Fibroblast of the conjunctiva (primary cell): ENCODE measurements at regions not wholly inside any gene's neighbourhood (a gene's known extent, or its start where the extent isn't known, plus 50 kb on each side); places are given as distances from the start of the nearest gene placed in this dataset.

ENCODE experiments used
- DNase-seq: peaks from one replicate; pipeline ENCODE4 v3.0.0-alpha.2; 2010; ENCODE audit warnings: low read depth

DNA sequence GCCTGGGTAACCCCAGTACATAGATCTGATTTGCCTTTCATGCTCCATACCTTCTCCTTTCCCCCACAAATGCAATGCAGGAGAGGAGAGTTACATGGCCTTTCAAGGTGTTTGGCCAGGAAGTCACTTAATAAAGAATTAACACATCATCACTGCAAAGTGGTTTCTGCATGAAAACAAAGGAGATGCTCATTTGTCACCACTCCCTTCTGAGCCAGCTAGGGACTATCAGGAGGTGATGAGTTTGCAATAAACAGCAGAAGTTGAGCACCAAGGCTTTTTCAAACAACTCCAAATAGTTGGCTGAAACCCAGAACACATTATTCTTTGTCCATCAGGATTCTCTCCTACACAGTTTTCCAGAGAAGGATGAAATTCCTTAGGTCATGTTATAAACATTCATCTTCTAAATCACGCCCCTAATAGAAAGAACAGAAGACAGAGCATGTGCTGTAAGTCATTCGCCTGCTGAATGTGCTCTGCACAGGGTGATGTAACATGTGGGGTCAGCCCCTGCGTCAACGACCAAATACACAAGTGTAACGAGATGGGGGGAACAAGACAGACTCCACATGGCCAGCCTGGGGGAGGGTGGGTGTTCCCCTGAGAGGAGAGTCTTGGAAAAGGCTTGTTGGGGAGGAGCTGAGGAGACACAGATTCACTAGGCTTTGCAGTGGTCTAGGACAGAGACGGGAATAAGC lies 87.3 kb upstream of the RMDN2 start:
- DNase-seq = no peak

DNA sequence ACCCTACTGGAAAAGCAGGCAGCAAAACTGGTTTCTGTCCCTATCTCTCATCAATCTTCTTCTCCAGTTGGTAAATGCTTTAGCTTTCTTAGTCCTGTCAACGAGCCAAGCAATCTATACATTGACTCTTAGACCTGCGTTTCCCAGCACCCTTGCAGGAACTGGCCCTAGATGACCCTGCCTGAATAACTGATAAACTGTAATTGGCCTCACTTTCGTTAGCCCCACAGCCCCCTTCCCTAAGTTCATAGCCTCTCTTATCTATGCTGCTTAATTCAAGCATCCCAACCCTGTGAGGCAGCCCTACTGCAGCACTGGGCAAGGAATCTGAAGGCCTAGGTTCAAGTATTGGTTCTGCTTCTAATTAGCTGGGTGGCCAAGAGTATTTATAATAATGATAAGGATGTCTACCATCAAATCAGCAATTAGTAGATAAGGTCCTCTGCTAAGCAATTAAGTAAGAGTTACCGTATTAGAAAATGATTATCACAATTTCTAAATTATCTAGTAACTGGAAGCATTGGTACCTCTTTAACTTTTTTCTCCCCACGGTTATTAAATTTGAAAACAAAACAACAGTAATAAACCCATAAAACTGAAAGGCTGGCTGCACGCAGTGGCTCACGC lies 86.4 kb upstream of the RMDN2 start:
- DNase-seq = no peak

GRCh38 chr2:37839991-37840390 lies 85.1 kb upstream of the RMDN2 start:
- DNase-seq = no peak

DNA sequence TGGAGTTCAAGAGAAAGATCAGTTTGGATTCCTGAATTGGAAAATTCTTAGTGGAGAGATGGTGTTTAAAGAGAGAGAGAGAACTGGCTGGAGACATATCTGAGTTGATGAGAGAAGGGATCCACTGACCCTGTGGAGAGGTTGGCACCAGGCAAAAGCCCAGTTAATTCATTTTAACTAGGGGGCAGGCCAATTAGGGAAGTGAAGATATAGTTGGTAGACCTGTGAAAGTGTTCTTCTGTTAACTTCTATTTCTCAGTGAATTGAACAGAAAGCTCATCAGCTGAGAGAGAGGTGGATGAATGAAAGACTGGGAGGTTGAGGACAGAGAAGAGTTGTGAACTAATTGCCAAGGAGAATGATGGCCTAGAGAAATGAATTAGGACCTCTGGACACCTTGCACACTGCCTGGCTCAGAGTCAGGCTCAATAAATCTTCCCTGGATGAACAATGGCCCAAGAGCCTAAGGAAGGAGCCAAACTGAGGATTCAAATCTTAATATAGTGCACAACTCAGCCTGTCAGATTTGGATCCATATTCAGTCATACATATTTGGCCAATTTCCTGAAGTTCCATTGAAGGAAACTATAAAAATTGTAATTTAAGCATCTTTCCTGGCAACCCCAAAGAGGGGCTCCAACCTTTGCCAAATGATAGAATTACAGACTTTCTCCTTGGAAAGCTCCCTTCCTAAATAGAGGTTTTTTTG lies 82.2 kb upstream of the RMDN2 start:
- DNase-seq = no peak

GRCh38 chr2:37843556-37843955 lies 81.5 kb upstream of the RMDN2 start:
- peak; percentile 16 for DNase-seq

DNA sequence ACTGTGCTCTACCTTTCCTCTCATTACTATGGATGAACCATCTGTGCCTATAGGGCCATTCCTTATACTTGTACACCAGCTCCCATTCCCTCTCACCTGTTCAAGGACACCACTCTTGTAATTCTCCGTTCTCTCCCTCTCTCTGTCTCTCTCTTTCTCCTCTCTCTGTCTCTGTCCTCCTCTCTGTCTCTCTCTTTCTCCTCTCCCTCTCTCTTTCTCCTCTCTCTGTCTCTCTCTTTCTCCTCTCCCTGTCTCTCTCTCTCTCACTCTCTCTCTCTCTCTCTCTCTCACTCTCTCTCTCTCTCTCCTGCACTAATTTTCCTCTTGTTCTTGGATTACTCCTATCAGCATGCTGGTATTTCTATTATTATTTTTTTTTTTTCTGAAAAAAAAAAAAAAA lies 78.9 kb upstream of the RMDN2 start:
- DNase-seq = no peak

- no peak for DNase-seq
Observed at GRCh38 chr2:37847792-37848191, 77.3 kb upstream of the RMDN2 start.

GRCh38 chr2:37848451-37848850 lies 76.6 kb upstream of the RMDN2 start:
- DNase-seq = no peak

- no peak for DNase-seq
Observed at GRCh38 chr2:37849911-37850310, 75.2 kb upstream of the RMDN2 start.

DNA sequence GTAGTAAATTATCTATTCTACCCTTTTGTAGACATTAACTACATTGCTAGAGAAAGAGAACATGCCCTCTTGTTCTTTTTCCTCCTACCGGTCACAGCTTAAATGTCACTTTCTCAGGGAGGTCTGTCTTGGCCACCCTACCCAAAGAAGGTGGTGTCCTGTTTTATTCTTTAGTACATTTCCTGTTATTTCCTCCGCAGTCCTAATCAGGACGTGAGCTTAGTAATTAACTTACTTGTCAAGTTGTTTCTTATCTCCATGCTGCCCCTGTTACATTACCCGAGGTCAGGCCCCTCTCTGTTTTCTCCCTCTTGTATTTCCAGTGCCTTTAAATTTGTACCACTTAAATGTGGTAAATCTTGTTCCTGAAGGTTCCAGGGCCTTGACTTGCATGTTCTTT lies 73.7 kb upstream of the RMDN2 start:
- DNase-seq = no peak

DNA sequence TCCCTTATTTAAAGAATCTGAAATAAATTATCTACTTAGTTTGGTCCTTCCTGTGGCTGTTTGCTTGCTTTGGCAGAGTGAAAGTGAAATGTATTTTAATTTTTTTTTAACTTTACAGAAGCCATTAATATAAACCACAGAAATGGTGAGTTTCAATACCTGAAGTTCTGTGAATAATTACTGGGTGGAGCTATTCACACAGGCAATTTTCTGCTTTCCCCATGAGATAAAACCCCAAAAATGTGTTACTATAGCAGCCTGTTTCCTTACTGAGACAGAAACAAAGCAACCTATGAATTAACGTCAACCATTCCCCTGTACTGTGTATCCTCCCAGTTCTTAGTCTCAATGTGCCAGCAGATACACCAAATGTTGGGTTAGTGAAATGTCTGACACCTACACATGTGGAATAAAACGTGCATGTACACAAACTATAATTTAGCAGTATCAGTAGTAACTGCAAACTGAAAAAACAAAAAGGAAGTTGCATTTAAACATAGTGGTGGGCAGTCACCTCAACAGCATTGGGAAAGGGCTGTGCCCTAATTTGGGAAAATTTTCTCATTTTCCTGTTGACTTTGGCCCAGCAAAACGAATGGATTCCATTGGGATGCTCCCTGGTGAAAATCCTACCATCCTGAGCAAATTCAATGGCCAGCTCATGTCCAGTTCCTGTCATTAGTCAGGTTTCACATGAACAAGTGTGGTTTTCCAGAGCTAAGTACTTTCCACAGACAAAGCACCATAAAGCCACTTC lies 73.1 kb upstream of the RMDN2 start:
- DNase-seq = no peak

DNA sequence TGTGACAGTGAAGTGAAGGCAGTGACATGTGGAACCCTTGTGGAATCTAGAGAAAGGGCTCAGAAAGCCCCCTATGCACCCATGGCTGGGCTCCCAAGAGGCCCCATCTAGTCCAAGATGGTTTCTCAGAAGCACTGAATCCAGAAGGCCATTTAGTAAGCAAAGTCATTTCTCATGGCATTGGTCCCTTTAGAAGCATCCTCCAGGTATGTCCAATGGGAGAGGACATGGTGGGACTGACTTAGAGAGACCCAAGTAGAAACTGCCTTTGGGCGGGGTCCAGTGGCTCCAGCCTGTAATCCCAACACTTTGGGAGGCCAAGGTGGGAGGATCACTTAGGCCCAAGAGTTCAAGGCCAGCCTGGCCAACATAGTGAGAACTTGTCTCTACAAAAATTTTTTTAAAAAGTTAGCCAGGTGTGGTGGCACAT lies 72.5 kb upstream of the RMDN2 start:
- no peak for DNase-seq

GRCh38 chr2:37854676-37855282 lies 70.3 kb upstream of the RMDN2 start:
- no peak for DNase-seq

DNA sequence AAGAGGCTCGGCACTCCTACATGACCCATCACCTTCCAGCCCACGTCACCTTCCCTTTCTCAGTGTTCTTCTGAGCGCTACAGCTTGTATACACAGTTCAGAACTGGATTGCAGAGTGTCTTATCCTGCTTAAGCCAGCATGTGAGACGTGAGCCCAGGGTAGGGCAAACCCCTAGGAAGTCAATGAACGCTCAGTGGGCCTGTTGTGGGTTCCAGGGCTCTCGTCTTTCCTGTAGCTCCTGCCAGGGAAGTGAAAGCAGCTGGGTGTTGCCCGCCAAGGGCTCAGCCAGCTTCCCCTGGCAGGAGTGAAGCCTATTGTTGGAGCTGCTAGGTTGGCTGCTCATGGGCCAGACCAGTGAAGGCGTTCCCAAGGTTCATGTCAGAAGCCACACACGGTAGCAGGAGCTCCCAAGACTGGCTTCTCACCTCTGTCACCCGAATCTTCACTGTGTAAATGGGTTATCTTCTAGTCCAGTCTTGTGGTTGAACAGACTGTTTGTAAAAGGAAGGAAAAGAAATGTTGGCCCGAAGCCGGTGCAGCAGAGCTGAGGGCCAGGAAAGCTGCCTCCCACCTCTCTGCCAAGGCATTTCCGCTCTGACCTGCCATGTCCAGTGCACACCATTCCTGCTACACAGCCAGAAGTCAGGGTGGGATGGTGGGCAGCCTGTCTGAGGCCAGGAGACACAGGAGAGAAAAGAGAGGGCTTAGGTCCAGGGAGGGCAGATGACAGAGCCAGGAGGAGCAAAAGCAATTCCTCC lies 69.6 kb upstream of the RMDN2 start:
- no peak for DNase-seq

- no peak for DNase-seq
Observed at GRCh38 chr2:37856101-37856751, 68.9 kb upstream of the RMDN2 start.

- no peak for DNase-seq
Observed at GRCh38 chr2:37857575-37858399, 67.3 kb upstream of the RMDN2 start.

DNA sequence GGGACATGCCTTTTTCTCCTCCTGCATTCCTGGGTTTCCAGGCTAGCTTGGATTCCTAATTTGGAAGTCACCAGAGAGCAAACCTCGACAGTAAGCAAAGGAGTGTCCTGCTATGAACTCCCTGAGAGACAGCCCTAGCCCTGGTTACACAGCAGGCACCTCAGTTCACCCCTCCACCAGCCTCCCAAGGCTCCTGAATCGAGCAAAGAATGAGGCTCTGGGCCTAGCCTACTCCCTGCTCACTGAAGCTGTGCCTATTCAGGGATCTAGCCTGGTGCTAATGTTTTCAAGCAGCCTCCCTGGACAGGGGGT lies 66.7 kb upstream of the RMDN2 start:
- DNase-seq = no peak

GRCh38 chr2:37858725-37859267 lies 66.3 kb upstream of the RMDN2 start:
- no peak for DNase-seq

GRCh38 chr2:37862620-37863019 lies 62.5 kb upstream of the RMDN2 start:
- DNase-seq = no peak

GRCh38 chr2:37864217-37864616 lies 60.9 kb upstream of the RMDN2 start:
- DNase-seq = no peak
